ENCODE measurements at regions not wholly inside any gene's neighbourhood (a gene's known extent, or its start where the extent isn't known, plus 50 kb on each side); places are given as distances from the start of the nearest gene placed in this dataset.

- Histone ChIP-seq H3K27ac (ENCODE audit: low read length) (no peak overlapping the region), H3K27me3 (ENCODE audit: insufficient read depth, low read depth, low read length) (no peaks in the 10 kb centered on the region), H3K4me2 (ENCODE audit: low read length) (no peak overlapping the region), H3K9ac (ENCODE audit: low read length) (no peak overlapping the region), H3K4me3 (ENCODE audit: low read length) (no peak overlapping the region), H4K20me1 (ENCODE audit: insufficient read depth) (no peaks in the 10 kb centered on the region), H3K9me3 (ENCODE audit: low read length) (no peaks in the 10 kb centered on the region), H3F3A (ENCODE audit: insufficient read depth, low read length, poor library complexity, severe bottlenecking) (no peaks in the 10 kb centered on the region), H3K79me2 (replicated peaks; ENCODE audit: insufficient read depth, low read length) (no peaks in the 10 kb centered on the region), H3K9me2 (ENCODE audit: insufficient read depth, low read length) (no peaks in the 10 kb centered on the region), H2AFZ (ENCODE audit: low read depth, low read length) (no peak overlapping the region), H3K36me3 (ENCODE audit: insufficient read depth, low read length) (no peaks in the 10 kb centered on the region)
- TF ChIP-seq EZH2 (IDR thresholded peaks at IDR 0.05; ENCODE audit: borderline replicate concordance, insufficient read depth, low read length, poor library complexity, severe bottlenecking) (no peak), EP300 (conservative IDR thresholded peaks at IDR 0.05; ENCODE audit: poor library complexity, severe bottlenecking) (no peak), RAD21 (conservative IDR thresholded peaks at IDR 0.05) (no peak), TAF1 (IDR thresholded peaks at IDR 0.05; ENCODE audit: low read depth) (no peak)
Measured at GRCh38 chr14:101231828-101232227, 328.3 kb upstream of the RTL1 start.

- Histone ChIP-seq H3K9me3 (ENCODE audit: low read length) (no peaks in the 10 kb centered on the region), H3F3A (ENCODE audit: insufficient read depth, low read length, poor library complexity, severe bottlenecking) (no peaks in the 10 kb centered on the region), H3K27me3 (ENCODE audit: insufficient read depth, low read depth, low read length) (no peaks in the 10 kb centered on the region), H3K9me2 (ENCODE audit: insufficient read depth, low read length) (no peaks in the 10 kb centered on the region), H2AFZ (ENCODE audit: low read depth, low read length) (no peak overlapping the region), H4K20me1 (ENCODE audit: insufficient read depth) (no peaks in the 10 kb centered on the region), H3K36me3 (ENCODE audit: insufficient read depth, low read length) (no peaks in the 10 kb centered on the region), H3K27ac (ENCODE audit: low read length) (no peak overlapping the region), H3K9ac (ENCODE audit: low read length) (no peak overlapping the region), H3K4me2 (ENCODE audit: low read length) (no peak overlapping the region), H3K4me3 (ENCODE audit: low read length) (no peak overlapping the region), H3K79me2 (replicated peaks; ENCODE audit: insufficient read depth, low read length) (no peaks in the 10 kb centered on the region)
- TF ChIP-seq EP300 (conservative IDR thresholded peaks at IDR 0.05; ENCODE audit: poor library complexity, severe bottlenecking) (no peak), SMC3 (conservative IDR thresholded peaks at IDR 0.05; ENCODE audit: poor library complexity) (no peak), EZH2 (IDR thresholded peaks at IDR 0.05; ENCODE audit: borderline replicate concordance, insufficient read depth, low read length, poor library complexity, severe bottlenecking) (no peak)
Measured at GRCh38 chr14:101232340-101233020, 328.8 kb upstream of the DIO3 start.

GRCh38 chr14:101233021-101233366, 328.3 kb upstream of the DIO3 start:
- H3K36me3 ChIP-seq (ENCODE audit: insufficient read depth, low read length), result no peaks in the 10 kb centered on the region
- H3K9me2 ChIP-seq (ENCODE audit: insufficient read depth, low read length), result no peaks in the 10 kb centered on the region
- no peaks in the 10 kb centered on the region for H3F3A ChIP-seq (ENCODE audit: insufficient read depth, low read length, poor library complexity, severe bottlenecking)
- no peak overlapping the region for H3K9ac ChIP-seq (ENCODE audit: low read length)
- no peak overlapping the region for H2AFZ ChIP-seq (ENCODE audit: low read depth, low read length)
- H3K9me3 ChIP-seq (ENCODE audit: low read length), result no peaks in the 10 kb centered on the region
- H3K27me3 ChIP-seq (ENCODE audit: insufficient read depth, low read depth, low read length), result no peaks in the 10 kb centered on the region
- H3K4me3 ChIP-seq (ENCODE audit: low read length), result no peak overlapping the region
- no peak overlapping the region for H3K27ac ChIP-seq (ENCODE audit: low read length)
- no peaks in the 10 kb centered on the region for H4K20me1 ChIP-seq (ENCODE audit: insufficient read depth)
- H3K79me2 ChIP-seq (replicated peaks; ENCODE audit: insufficient read depth, low read length), result no peaks in the 10 kb centered on the region
- no peak overlapping the region for H3K4me2 ChIP-seq (ENCODE audit: low read length)
- no peak for TF ChIP-seq TAF1 (IDR thresholded peaks at IDR 0.05; ENCODE audit: low read depth)

GRCh38 chr14:101233391-101233790, 327.9 kb upstream of the DIO3 start:
- Histone ChIP-seq H3K9me3 (ENCODE audit: low read length) (no peaks in the 10 kb centered on the region), H3K9ac (ENCODE audit: low read length) (no peak overlapping the region), H3K27ac (ENCODE audit: low read length) (no peak overlapping the region), H3K9me2 (ENCODE audit: insufficient read depth, low read length) (no peaks in the 10 kb centered on the region), H3K4me3 (ENCODE audit: low read length) (no peak overlapping the region), H3F3A (ENCODE audit: insufficient read depth, low read length, poor library complexity, severe bottlenecking) (no peaks in the 10 kb centered on the region), H3K4me2 (ENCODE audit: low read length) (no peak overlapping the region), H2AFZ (ENCODE audit: low read depth, low read length) (no peak overlapping the region), H3K27me3 (ENCODE audit: insufficient read depth, low read depth, low read length) (no peaks in the 10 kb centered on the region), H3K36me3 (ENCODE audit: insufficient read depth, low read length) (no peaks in the 10 kb centered on the region), H4K20me1 (ENCODE audit: insufficient read depth) (no peaks in the 10 kb centered on the region), H3K79me2 (replicated peaks; ENCODE audit: insufficient read depth, low read length) (no peaks in the 10 kb centered on the region)
- TF ChIP-seq CTCF (IDR thresholded peaks at IDR 0.05; ENCODE audit: poor library complexity, severe bottlenecking) (no peak), POLR2AphosphoS5 (IDR thresholded peaks at IDR 0.05) (no peak), RAD21 (conservative IDR thresholded peaks at IDR 0.05) (no peak), REST (IDR thresholded peaks at IDR 0.05; ENCODE audit: borderline replicate concordance) (no peak), EZH2 (IDR thresholded peaks at IDR 0.05; ENCODE audit: borderline replicate concordance, insufficient read depth, low read length, poor library complexity, severe bottlenecking) (no peak), EP300 (conservative IDR thresholded peaks at IDR 0.05; ENCODE audit: poor library complexity, severe bottlenecking) (no peak), SMC3 (conservative IDR thresholded peaks at IDR 0.05; ENCODE audit: poor library complexity) (no peak), TAF1 (IDR thresholded peaks at IDR 0.05; ENCODE audit: low read depth) (no peak), MXI1 (conservative IDR thresholded peaks at IDR 0.05; ENCODE audit: poor library complexity, severe bottlenecking) (no peak)

Measured in neural cell (in vitro differentiated cells).